ENCODE measurements at regions not wholly inside any gene's neighbourhood (a gene's known extent, or its start where the extent isn't known, plus 50 kb on each side); places are given as distances from the start of the nearest gene placed in this dataset.
"Not testable (repeated sequence)": the region's sequence is repeated elsewhere in the genome, so short reads cannot be mapped to it uniquely, and the experiment has no call there.

- FAIRE-seq (no peak), DNase-seq (ENCODE audit: insufficient read length, low spot score) (no peak)
- TF ChIP-seq POLR2A (IDR thresholded peaks at IDR 0.05; ENCODE audit: low read depth, low read length), result no peak
Measured at GRCh38 chr7:114789161-114789560, 132.7 kb upstream of the MDFIC start.

GRCh38 chr7:114789871-114790311 lies 132.0 kb upstream of the MDFIC start:
- FAIRE-seq (peak; percentile 41), DNase-seq (ENCODE audit: insufficient read length, low spot score) (peak; percentile 21)
- no peak for TF ChIP-seq POLR2A (IDR thresholded peaks at IDR 0.05; ENCODE audit: low read depth, low read length)

- FAIRE-seq (no peak), DNase-seq (ENCODE audit: insufficient read length, low spot score) (no peak)
- TF ChIP-seq POLR2A (IDR thresholded peaks at IDR 0.05; ENCODE audit: low read depth, low read length), result no peak
Measured at GRCh38 chr7:114790521-114790920, 131.4 kb upstream of the MDFIC start.

- no peak for DNase-seq (ENCODE audit: insufficient read length, low spot score)
- no peak for TF ChIP-seq POLR2A (IDR thresholded peaks at IDR 0.05; ENCODE audit: low read depth, low read length)
- no peak for FAIRE-seq
Measured at GRCh38 chr7:114791771-114792170, 130.1 kb upstream of the MDFIC start.

GRCh38 chr7:114793155-114793845 lies 128.6 kb upstream of the MDFIC start:
- TF ChIP-seq POLR2A (IDR thresholded peaks at IDR 0.05; ENCODE audit: low read depth, low read length), result no peak
- DNase-seq (ENCODE audit: insufficient read length, low spot score), result no peak
- no peak for FAIRE-seq

- DNase-seq (ENCODE audit: insufficient read length, low spot score), result no peak
- TF ChIP-seq POLR2A (IDR thresholded peaks at IDR 0.05; ENCODE audit: low read depth, low read length), result no peak
- FAIRE-seq, result no peak
Measured at GRCh38 chr7:114795475-114795874, 126.4 kb upstream of the MDFIC start.

- FAIRE-seq, result no peak
- TF ChIP-seq POLR2A (IDR thresholded peaks at IDR 0.05; ENCODE audit: low read depth, low read length), result no peak
- no peak for DNase-seq (ENCODE audit: insufficient read length, low spot score)
Measured at GRCh38 chr7:114799628-114800028, 122.3 kb upstream of the MDFIC start.

- DNase-seq (ENCODE audit: insufficient read length, low spot score) (no peak), FAIRE-seq (no peak)
- TF ChIP-seq POLR2A (IDR thresholded peaks at IDR 0.05; ENCODE audit: low read depth, low read length), result no peak
Measured at GRCh38 chr7:114802632-114803031, 119.3 kb upstream of the MDFIC start.

GRCh38 chr7:114806590-114807162 lies 115.2 kb upstream of the MDFIC start:
- no peak for DNase-seq (ENCODE audit: insufficient read length, low spot score)
- no peak for TF ChIP-seq POLR2A (IDR thresholded peaks at IDR 0.05; ENCODE audit: low read depth, low read length)
- FAIRE-seq, result no peak

- DNase-seq (ENCODE audit: insufficient read length, low spot score) (no peak), FAIRE-seq (no peak)
- no peak for TF ChIP-seq POLR2A (IDR thresholded peaks at IDR 0.05; ENCODE audit: low read depth, low read length)
Measured at GRCh38 chr7:114812570-114812969, 109.3 kb upstream of the MDFIC start.

GRCh38 chr7:114813624-114814023 lies 108.3 kb upstream of the MDFIC start:
- FAIRE-seq (no peak), DNase-seq (ENCODE audit: insufficient read length, low spot score) (no peak)
- no peak for TF ChIP-seq POLR2A (IDR thresholded peaks at IDR 0.05; ENCODE audit: low read depth, low read length)

- DNase-seq (ENCODE audit: insufficient read length, low spot score); FAIRE-seq: not testable (repeated sequence)
Measured at GRCh38 chr7:114817036-114817435, 104.9 kb upstream of the MDFIC start.

- TF ChIP-seq POLR2A (IDR thresholded peaks at IDR 0.05; ENCODE audit: low read depth, low read length), result no peak
- DNase-seq (ENCODE audit: insufficient read length, low spot score) (peak; percentile 9), FAIRE-seq (peak; percentile 97)
Measured at GRCh38 chr7:114818501-114818900, 103.4 kb upstream of the MDFIC start.

- TF ChIP-seq POLR2A (IDR thresholded peaks at IDR 0.05; ENCODE audit: low read depth, low read length), result no peak
- FAIRE-seq (peak; percentile 99), DNase-seq (ENCODE audit: insufficient read length, low spot score) (peak; percentile 21)
Measured at GRCh38 chr7:114819616-114820362, 102.1 kb upstream of the MDFIC start.

Measured in H54 (cell line).